T-helper 9 cell (primary cell): ENCODE measurements at regions not wholly inside any gene's neighbourhood (a gene's known extent, or its start where the extent isn't known, plus 50 kb on each side); places are given as distances from the start of the nearest gene placed in this dataset.
A peak's percentile ranks its signal among the peaks of the same experiment; 100 is the strongest.

Experiments used
- DNase-seq: peaks from one replicate; pipeline ENCODE4 v3.0.0-alpha.2; 2020

- no peak for DNase-seq
Measured at GRCh38 chr6:4008324-4009047, 70.5 kb downstream of the FAM217A start.

GRCh38 chr6:4009486-4009885 lies 69.5 kb downstream of the FAM217A start:
- DNase-seq = no peak

- DNase-seq = no peak
Measured at GRCh38 chr6:4010048-4010447, 68.9 kb downstream of the FAM217A start.

- DNase-seq = no peak
Measured at GRCh38 chr6:4010689-4011090, 68.2 kb downstream of the FAM217A start.

GRCh38 chr6:4012826-4013225 lies 66.1 kb downstream of the FAM217A start:
- no peak for DNase-seq

- no peak for DNase-seq
Measured at GRCh38 chr6:4017058-4017739, 61.7 kb downstream of the FAM217A start.

- no peak for DNase-seq
Measured at GRCh38 chr6:4017834-4018170, 61.1 kb downstream of the FAM217A start.

- peak; percentile 90 for DNase-seq
Measured at GRCh38 chr6:4018171-4018923, 60.6 kb downstream of the FAM217A start.
